HCT116 (cell line): ENCODE measurements at regions not wholly inside any gene's neighbourhood (a gene's known extent, or its start where the extent isn't known, plus 50 kb on each side); places are given as distances from the start of the nearest gene placed in this dataset.

ENCODE experiments used
- ATAC-seq: fragments of 200-7000 bp; cut with Tn5 transposase; 2 replicates; pipeline ENCODE4 v1.9.1; 2020; ENCODE audit warnings: mild to moderate bottlenecking, moderate library complexity
- BruUV-seq: library from RNA; stranded (reverse); fragments of 400-500 nt; replicated peaks from 2 replicates; lab custom pipeline; 2021; lab: Mats Ljungman, UMichigan
- CTCF ChIA-PET: fragments of 300-600 bp; sonication (Branson Sonifier 250); formaldehyde crosslinking; loops from one replicate; lab custom pipeline; 2021; ENCODE audit warnings: antibody characterized with exemption; lab: Charles Lee
- POLR2A ChIA-PET: fragments of 300-600, 350-600 bp; sonication (Branson Sonifier 250); formaldehyde crosslinking; loops from one replicate; lab custom pipeline; 2021; ENCODE audit warnings: antibody characterized with exemption; lab: Charles Lee
- RAD21 ChIA-PET, 2 experiments: fragments of 300-600 bp; sonication (Branson Sonifier 250); formaldehyde crosslinking; loops; one replicate each; lab custom pipeline; 2023; ENCODE audit warnings: low total read pairs in 2 of 2; ENCODE audit not compliant: uncharacterized antibody in 2 of 2, unreplicated experiment in 2 of 2, low non-redundant PET in 1 of 2; lab: Charles Lee
- DNase-seq: peaks from one replicate; pipeline ENCODE4 v3.0.0-alpha.2; 2010; ENCODE audit warnings: low read depth, low spot score
- H2AFZ ChIP-seq: fragments of 200-600 bp; shearing (Covaris generic), sonication (generic); 2 replicates; pipeline ENCODE4 v1.6.1; 2017; ENCODE audit warnings: low read depth, mixed run types, mixed read lengths, antibody characterized with exemption, low read length; ENCODE audit not compliant: poor library complexity, severe bottlenecking
- H3K27ac ChIP-seq: 2 replicates; pipeline ENCODE4 v1.5.1; 2012; ENCODE audit warnings: low read depth, low read length
- H3K27me3 ChIP-seq: fragments of 200-600 bp; sonication (generic); 2 replicates; pipeline ENCODE4 v1.6.1; 2016; ENCODE audit warnings: mixed run types, low read length, mixed read lengths; ENCODE audit not compliant: insufficient read depth
- H3K36me3 ChIP-seq, 2 experiments: fragments of 200-500 bp in 1 of 2; fragments of 200-600 bp in 1 of 2; sonication (Bioruptor generic) in 1 of 2; sonication (generic) in 1 of 2; 2 replicates each; pipeline versions ENCODE4 v1.5.1 to v1.6.1; 2014 to 2016; ENCODE audit warnings: low read length in 2 of 2, inconsistent platforms in 1 of 2, mixed read lengths in 1 of 2, mixed run types in 1 of 2; ENCODE audit not compliant: insufficient read depth in 2 of 2, control insufficient read depth in 1 of 2
- H3K4me1 ChIP-seq, 2 experiments: fragments of 200-600 bp in 1 of 2; sonication (generic) in 1 of 2; 2 replicates each; pipeline versions ENCODE4 v1.5.1 to v1.6.1; 2012 to 2017; ENCODE audit warnings: low read length in 2 of 2, inconsistent platforms in 1 of 2, mild to moderate bottlenecking in 1 of 2, mixed read lengths in 1 of 2, mixed run types in 1 of 2, moderate library complexity in 1 of 2; ENCODE audit not compliant: insufficient read depth in 2 of 2, control insufficient read depth in 1 of 2
- H3K4me2 ChIP-seq: fragments of 200-600 bp; sonication (generic); 2 replicates; pipeline ENCODE4 v1.6.1; 2017; ENCODE audit warnings: mixed run types, low read length, mixed read lengths
- H3K4me3 ChIP-seq, 2 experiments: fragments of 200-600 bp in 1 of 2; sonication (generic) in 1 of 2; replicated peaks in 1 of 2; 2 replicates each; pipeline ENCODE4 v1.5.1; 2011 to 2016; ENCODE audit warnings: low read length in 2 of 2, control low read depth in 1 of 2, low read depth in 1 of 2, mild to moderate bottlenecking in 1 of 2, mixed read lengths in 1 of 2, mixed run types in 1 of 2
- H3K79me2 ChIP-seq: fragments of 200-600 bp; sonication (generic); 2 replicates; pipeline ENCODE4 v1.6.1; 2017; ENCODE audit warnings: mild to moderate bottlenecking, mixed run types, low read length, moderate library complexity, mixed read lengths; ENCODE audit not compliant: insufficient read depth
- H3K9ac ChIP-seq: fragments of 200-600 bp; sonication (generic); 2 replicates; pipeline ENCODE4 v1.6.1; 2016; ENCODE audit warnings: low read length, mixed read lengths
- H3K9me2 ChIP-seq: fragments of 200-600 bp; sonication (generic), shearing (Covaris generic); 2 replicates; pipeline ENCODE4 v1.6.1; 2017; ENCODE audit warnings: mixed run types, mild to moderate bottlenecking, moderate library complexity; ENCODE audit not compliant: insufficient read depth
- H3K9me3 ChIP-seq, 2 experiments: fragments of 200-500 bp in 1 of 2; fragments of 200-600 bp in 1 of 2; sonication (Bioruptor generic) in 1 of 2; sonication (generic) in 1 of 2; 2 replicates each; pipeline ENCODE4 v1.6.1; 2014 to 2017; ENCODE audit warnings: low read length in 2 of 2, mixed read lengths in 2 of 2, inconsistent platforms in 1 of 2, low read depth in 1 of 2, mild to moderate bottlenecking in 1 of 2, mixed run types in 1 of 2, moderate library complexity in 1 of 2; ENCODE audit not compliant: control insufficient read depth in 1 of 2, insufficient read depth in 1 of 2
- H4K20me1 ChIP-seq: fragments of 200-600 bp; sonication (generic), shearing (Covaris generic); 2 replicates; pipeline ENCODE4 v1.6.1; 2017; ENCODE audit warnings: mixed run types, mild to moderate bottlenecking, moderate library complexity; ENCODE audit not compliant: insufficient read depth
- CBX3 ChIP-seq: IDR thresholded peaks from 2 replicates; pipeline ENCODE4 v1.6.1; 2012; ENCODE audit warnings: low read depth
- EZH2 ChIP-seq: fragments of 200-600 bp; sonication (generic); IDR thresholded peaks from 2 replicates; pipeline ENCODE4 v1.6.1; 2017; ENCODE audit warnings: antibody characterized with exemption, mixed run types
- EZH2phosphoT487 ChIP-seq: fragments of 200-600 bp; IDR thresholded peaks from 2 replicates; pipeline ENCODE4 v1.6.1; 2018; ENCODE audit warnings: antibody characterized with exemption, borderline replicate concordance
- FOSL1 ChIP-seq: IDR thresholded peaks from 2 replicates; pipeline ENCODE4 v1.6.1; 2012; ENCODE audit warnings: low read depth
- JUND ChIP-seq: IDR thresholded peaks from 2 replicates; pipeline ENCODE4 v1.6.1; 2012
- POLR2A ChIP-seq: IDR thresholded peaks from 2 replicates; pipeline ENCODE4 v1.7.0; 2011; ENCODE audit warnings: borderline replicate concordance; ENCODE audit not compliant: insufficient read depth, insufficient read length; ENCODE audit errors: extremely low read depth
- POLR2AphosphoS5 ChIP-seq: IDR thresholded peaks from 2 replicates; pipeline ENCODE4 v1.6.1; 2011; ENCODE audit warnings: mild to moderate bottlenecking, low read depth, low read length, moderate library complexity
- RAD21 ChIP-seq: IDR thresholded peaks from 2 replicates; pipeline ENCODE4 v1.6.1; 2012; ENCODE audit warnings: low read depth, mild to moderate bottlenecking
- TCF7L2 ChIP-seq: IDR thresholded peaks from 2 replicates; pipeline ENCODE4 v1.7.0; 2011; ENCODE audit warnings: borderline replicate concordance, inconsistent platforms; ENCODE audit not compliant: insufficient read depth, insufficient read length; ENCODE audit errors: extremely low read depth
- YY1 ChIP-seq: IDR thresholded peaks from 2 replicates; pipeline ENCODE4 v1.6.1; 2011; ENCODE audit warnings: low read length, low read depth, moderate library complexity, mild to moderate bottlenecking; ENCODE audit not compliant: insufficient replicate concordance; ENCODE audit errors: extremely low read depth
- ZFX ChIP-seq: fragments of 450-650 bp; IDR thresholded peaks from 2 replicates; pipeline ENCODE4 v1.6.1; 2017
- ZNF274 ChIP-seq: fragments of 200-500 bp; sonication (Bioruptor generic); IDR thresholded peaks from 2 replicates; pipeline ENCODE4 v1.6.1; 2014; ENCODE audit warnings: mild to moderate bottlenecking, low read depth, low read length, inconsistent platforms
- intact Hi-C: fragments of 100-400 bp; cut with micrococcal nuclease; formaldehyde crosslinking; loops from 2 replicates; pipeline ENCODE4 v1.10.0; 2022
- TF ChIP-seq, protein P1 (sequence below): IDR thresholded peaks from 2 replicates; pipeline ENCODE4 v1.6.1; 2012
- TF ChIP-seq, protein P2 (sequence below): IDR thresholded peaks from 2 replicates; pipeline ENCODE4 v1.6.1; 2011; ENCODE audit warnings: mild to moderate bottlenecking, low read length, moderate library complexity; ENCODE audit not compliant: insufficient replicate concordance; ENCODE audit errors: extremely low read depth
- TF ChIP-seq, protein P3 (sequence below): IDR thresholded peaks from 2 replicates; pipeline ENCODE4 v1.6.1; 2012

DNA sequence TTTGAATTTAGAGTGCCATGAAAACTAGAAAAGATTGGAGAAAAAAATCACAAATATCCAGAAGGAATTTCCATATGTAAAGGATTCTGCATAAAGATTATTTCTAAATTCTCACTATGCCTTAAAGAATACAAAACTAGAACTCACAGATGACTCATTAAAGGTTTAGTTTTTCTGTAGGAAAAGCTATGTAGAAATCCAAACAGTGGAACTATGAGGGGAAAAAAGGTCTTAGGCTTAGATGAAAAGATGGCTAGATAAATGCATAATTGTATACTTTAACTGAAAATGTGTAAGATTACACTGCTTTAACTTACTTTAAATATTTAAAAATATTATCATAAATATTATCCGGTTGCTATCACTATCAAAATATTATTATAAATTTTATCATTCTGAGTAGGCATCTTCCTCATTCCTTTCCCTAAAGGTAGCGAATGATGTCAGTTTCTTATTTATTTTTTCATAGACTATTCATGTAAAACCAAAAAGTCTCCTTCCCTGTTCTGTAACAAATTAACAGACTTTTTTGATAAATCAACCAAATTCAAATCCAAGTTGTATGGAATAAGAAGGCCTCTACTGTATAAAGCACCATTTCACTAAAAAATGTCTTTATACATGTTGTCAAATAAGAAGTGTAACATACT, 69.1 kb upstream of the COMTD1 start:
- H3K9me2 ChIP-seq = no peaks in the 10 kb centered on the region
- TF ChIP-seq JUND (no peak), EZH2phosphoT487 (no peak), POLR2A (no peak), ZFX (no peak), ZNF274 (no peak)
- TF ChIP-seq, protein P1, sequence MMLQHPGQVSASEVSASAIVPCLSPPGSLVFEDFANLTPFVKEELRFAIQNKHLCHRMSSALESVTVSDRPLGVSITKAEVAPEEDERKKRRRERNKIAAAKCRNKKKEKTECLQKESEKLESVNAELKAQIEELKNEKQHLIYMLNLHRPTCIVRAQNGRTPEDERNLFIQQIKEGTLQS = no peak
- H4K20me1 ChIP-seq = no peaks in the 10 kb centered on the region
- no peaks in the 10 kb centered on the region; a peak in 1 of 4 replicates for H3K36me3 ChIP-seq
- RAD21 ChIA-PET = no interaction called here
- H3K9me3 ChIP-seq = peaks cover 0 to 9% of the 10 kb centered on the region in 2 experiments; a peak in 1 of 4 replicates
- ATAC-seq (no peak), DNase-seq (no peak)
- H2AFZ ChIP-seq = no peak overlapping the region
- intact Hi-C loops = no loop called here
- no peaks in the 10 kb centered on the region for H3K27me3 ChIP-seq
- no peak overlapping the region for H3K9ac ChIP-seq
- no peak overlapping the region for H3K4me3 ChIP-seq
- no TSS peak for BruUV-seq
- no peaks in the 10 kb centered on the region for H3K79me2 ChIP-seq
- POLR2A ChIA-PET = no interaction called here
- CTCF ChIA-PET = no interaction called here
- no peaks in the 10 kb centered on the region for H3K4me1 ChIP-seq
- H3K4me2 ChIP-seq = no peak overlapping the region
- no peak overlapping the region for H3K27ac ChIP-seq

DNA sequence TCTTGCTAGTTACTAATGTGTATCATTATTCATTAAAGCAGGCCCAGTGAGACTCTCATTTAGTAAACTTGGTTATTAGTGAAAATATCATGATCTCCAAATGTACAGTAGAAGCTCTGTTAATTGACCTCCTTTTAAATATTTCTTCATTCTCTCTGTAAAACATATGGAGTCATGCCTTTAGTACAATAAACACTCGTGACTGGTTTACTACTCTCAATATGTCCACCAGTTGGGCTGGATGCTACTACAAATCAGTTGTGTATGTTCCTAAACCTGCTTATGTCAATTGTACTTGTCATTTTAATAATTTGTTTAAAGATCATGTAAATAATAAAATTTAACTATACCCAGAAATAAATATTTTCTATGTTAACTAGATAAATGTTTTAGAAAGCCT, 68.6 kb upstream of the COMTD1 start:
- RAD21 ChIA-PET = no interaction called here
- Histone ChIP-seq H3K27me3 (no peaks in the 10 kb centered on the region), H3K36me3 (no peaks in the 10 kb centered on the region; a peak in 1 of 4 replicates), H2AFZ (no peak overlapping the region), H4K20me1 (no peaks in the 10 kb centered on the region), H3K4me1 (no peaks in the 10 kb centered on the region), H3K27ac (no peak overlapping the region), H3K9me2 (no peaks in the 10 kb centered on the region), H3K9me3 (peaks cover 0 to 9% of the 10 kb centered on the region in 2 experiments; a peak in 1 of 4 replicates), H3K79me2 (no peaks in the 10 kb centered on the region), H3K9ac (no peak overlapping the region), H3K4me2 (no peak overlapping the region), H3K4me3 (no peak overlapping the region)
- no TSS peak for BruUV-seq
- no peak for TF ChIP-seq TCF7L2
- TF ChIP-seq, protein P1 = no peak
- TF ChIP-seq FOSL1 = no peak
- TF ChIP-seq EZH2phosphoT487 = no peak
- no peak for TF ChIP-seq ZFX
- TF ChIP-seq, protein P2, sequence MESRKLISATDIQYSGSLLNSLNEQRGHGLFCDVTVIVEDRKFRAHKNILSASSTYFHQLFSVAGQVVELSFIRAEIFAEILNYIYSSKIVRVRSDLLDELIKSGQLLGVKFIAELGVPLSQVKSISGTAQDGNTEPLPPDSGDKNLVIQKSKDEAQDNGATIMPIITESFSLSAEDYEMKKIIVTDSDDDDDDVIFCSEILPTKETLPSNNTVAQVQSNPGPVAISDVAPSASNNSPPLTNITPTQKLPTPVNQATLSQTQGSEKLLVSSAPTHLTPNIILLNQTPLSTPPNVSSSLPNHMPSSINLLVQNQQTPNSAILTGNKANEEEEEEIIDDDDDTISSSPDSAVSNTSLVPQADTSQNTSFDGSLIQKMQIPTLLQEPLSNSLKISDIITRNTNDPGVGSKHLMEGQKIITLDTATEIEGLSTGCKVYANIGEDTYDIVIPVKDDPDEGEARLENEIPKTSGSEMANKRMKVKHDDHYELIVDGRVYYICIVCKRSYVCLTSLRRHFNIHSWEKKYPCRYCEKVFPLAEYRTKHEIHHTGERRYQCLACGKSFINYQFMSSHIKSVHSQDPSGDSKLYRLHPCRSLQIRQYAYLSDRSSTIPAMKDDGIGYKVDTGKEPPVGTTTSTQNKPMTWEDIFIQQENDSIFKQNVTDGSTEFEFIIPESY = no peak
- TF ChIP-seq CBX3 = no peak
- no peak for TF ChIP-seq EZH2
- TF ChIP-seq, protein P3, sequence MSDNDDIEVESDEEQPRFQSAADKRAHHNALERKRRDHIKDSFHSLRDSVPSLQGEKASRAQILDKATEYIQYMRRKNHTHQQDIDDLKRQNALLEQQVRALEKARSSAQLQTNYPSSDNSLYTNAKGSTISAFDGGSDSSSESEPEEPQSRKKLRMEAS = no peak
- no peak for TF ChIP-seq POLR2A
- TF ChIP-seq POLR2AphosphoS5 = no peak
- TF ChIP-seq RAD21 = no peak
- no peak for TF ChIP-seq ZNF274
- no peak for TF ChIP-seq YY1
- TF ChIP-seq JUND = no peak
- POLR2A ChIA-PET = no interaction called here
- DNase-seq (no peak), ATAC-seq (no peak)
- CTCF ChIA-PET = no interaction called here
- intact Hi-C loops = no loop called here
